ENCODE measurements at regions not wholly inside any gene's neighbourhood (a gene's known extent, or its start where the extent isn't known, plus 50 kb on each side); places are given as distances from the start of the nearest gene placed in this dataset.

DNA sequence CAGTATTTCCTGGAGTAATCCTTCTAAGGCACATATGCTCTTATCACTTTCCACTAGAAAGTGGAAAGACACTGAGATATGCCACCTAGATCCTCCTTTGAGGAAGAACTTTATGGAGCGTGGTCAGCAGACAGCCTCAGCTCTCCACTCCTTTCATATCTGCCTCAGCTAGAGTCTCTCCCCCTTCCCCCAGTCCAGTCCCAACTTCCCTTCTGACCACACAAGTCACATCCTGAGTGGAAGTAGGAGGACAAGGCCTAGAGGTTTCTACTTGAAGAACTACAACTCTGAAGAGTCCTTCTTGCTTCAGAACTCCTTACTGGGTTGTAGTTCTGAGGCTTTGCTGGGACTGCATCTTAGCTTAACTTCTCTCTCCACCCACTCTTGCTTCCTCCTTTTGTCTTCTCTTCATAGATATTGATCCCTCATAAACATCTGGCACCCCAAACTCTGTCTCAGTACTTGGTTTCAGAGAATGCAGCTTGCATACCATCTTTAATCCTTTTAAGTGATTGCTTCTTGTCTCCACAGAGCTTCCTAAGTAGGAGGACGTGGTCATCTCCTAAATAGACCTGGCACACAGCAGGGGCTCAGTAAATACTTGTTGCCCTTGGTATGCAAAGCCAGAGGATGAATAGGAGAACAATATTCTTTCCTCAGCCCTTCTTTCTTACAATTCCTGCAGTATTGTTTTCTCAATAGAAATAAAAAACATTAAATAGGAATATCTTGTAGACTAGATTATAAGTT is 109.6 kb downstream of the OXSM start:
- Histone ChIP-seq H3K4me3 (ENCODE audit: low read depth, low read length) (no peak overlapping the region), H2AFZ (ENCODE audit: insufficient read depth, low read length, poor library complexity) (no peak overlapping the region), H2BK120ac (ENCODE audit: insufficient read depth, low read length, poor library complexity) (no peak overlapping the region), H3K9me3 (ENCODE audit: insufficient read depth, low read depth, low read length) (no peaks in the 10 kb centered on the region), H3K36me3 (ENCODE audit: control insufficient read depth in 1 of 2, insufficient read depth in 2 of 2, low read length in 2 of 2) (no peaks in the 10 kb centered on the region), H4K91ac (ENCODE audit: low read depth, low read length) (no peak overlapping the region), H2AK5ac (ENCODE audit: low read length) (no peak overlapping the region), H3K4me1 (ENCODE audit: control insufficient read depth in 1 of 2, insufficient read depth in 2 of 2, low read length in 2 of 2) (no peaks in the 10 kb centered on the region), H3K9ac (ENCODE audit: low read length) (no peak overlapping the region), H3K79me2 (ENCODE audit: control insufficient read depth, insufficient read depth, low read length, poor library complexity) (no peaks in the 10 kb centered on the region), H2BK12ac (ENCODE audit: low read length) (no peak overlapping the region), H3K18ac (ENCODE audit: low read length) (no peak overlapping the region), H3K14ac (ENCODE audit: low read length) (no peak overlapping the region), H4K8ac (ENCODE audit: low read depth, low read length) (no peak overlapping the region), H3K23ac (ENCODE audit: low read length) (no peak overlapping the region), H2BK5ac (ENCODE audit: low read depth, low read length, poor library complexity) (no peak overlapping the region), H3K4ac (ENCODE audit: low read depth, low read length) (no peak overlapping the region), H3K27ac (ENCODE audit: low read depth, low read length) (no peak overlapping the region), H3K79me1 (ENCODE audit: low read length) (no peaks in the 10 kb centered on the region), H3K4me2 (ENCODE audit: low read length) (no peak overlapping the region), H4K12ac (ENCODE audit: low read depth, low read length) (no peak overlapping the region), H3K27me3 (ENCODE audit: insufficient read depth, low read length) (no peaks in the 10 kb centered on the region)
- WGBS (ENCODE audit: extremely low coverage, insufficient coverage, insufficient read length), result no CpG with 5 or more reads among the region's 2 CpGs
- no peak for DNase-seq

DNA sequence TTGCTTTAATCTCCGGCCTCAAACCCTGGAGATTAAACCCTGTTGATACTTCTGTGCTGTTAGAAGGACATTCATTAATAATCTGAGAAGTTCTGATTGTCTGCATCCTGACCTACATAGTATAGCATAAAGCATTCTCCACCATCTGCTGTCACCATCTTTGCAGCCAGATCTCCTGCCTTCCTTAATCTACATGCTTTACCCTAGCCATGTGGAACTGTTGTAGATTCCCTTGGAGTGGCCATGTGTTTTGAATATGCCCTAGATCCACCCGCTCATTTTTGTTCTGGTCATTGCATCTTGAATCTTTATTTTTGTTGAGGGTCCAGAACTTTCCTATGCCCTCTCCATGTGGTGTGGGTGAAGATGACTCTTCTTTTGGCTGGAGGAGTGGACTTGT is 110.3 kb downstream of the OXSM start:
- Histone ChIP-seq H3K27ac (ENCODE audit: low read depth, low read length) (no peak overlapping the region), H3K18ac (ENCODE audit: low read length) (no peak overlapping the region), H3K79me1 (ENCODE audit: low read length) (no peaks in the 10 kb centered on the region), H2BK5ac (ENCODE audit: low read depth, low read length, poor library complexity) (no peak overlapping the region), H3K27me3 (ENCODE audit: insufficient read depth, low read length) (no peaks in the 10 kb centered on the region), H3K23ac (ENCODE audit: low read length) (no peak overlapping the region), H3K14ac (ENCODE audit: low read length) (no peak overlapping the region), H4K91ac (ENCODE audit: low read depth, low read length) (no peak overlapping the region), H3K4ac (ENCODE audit: low read depth, low read length) (no peak overlapping the region), H3K9ac (ENCODE audit: low read length) (no peak overlapping the region), H3K4me3 (ENCODE audit: low read depth, low read length) (no peak overlapping the region), H2AFZ (ENCODE audit: insufficient read depth, low read length, poor library complexity) (no peak overlapping the region), H3K9me3 (ENCODE audit: insufficient read depth, low read depth, low read length) (no peaks in the 10 kb centered on the region), H3K4me2 (ENCODE audit: low read length) (no peak overlapping the region), H2BK120ac (ENCODE audit: insufficient read depth, low read length, poor library complexity) (no peak overlapping the region), H4K8ac (ENCODE audit: low read depth, low read length) (no peak overlapping the region), H3K4me1 (ENCODE audit: control insufficient read depth in 1 of 2, insufficient read depth in 2 of 2, low read length in 2 of 2) (no peaks in the 10 kb centered on the region), H4K12ac (ENCODE audit: low read depth, low read length) (no peak overlapping the region), H3K36me3 (ENCODE audit: control insufficient read depth in 1 of 2, insufficient read depth in 2 of 2, low read length in 2 of 2) (no peaks in the 10 kb centered on the region), H2AK5ac (ENCODE audit: low read length) (no peak overlapping the region), H3K79me2 (ENCODE audit: control insufficient read depth, insufficient read depth, low read length, poor library complexity) (no peaks in the 10 kb centered on the region), H2BK12ac (ENCODE audit: low read length) (no peak overlapping the region)
- no CpG with 5 or more reads among the region's 2 CpGs for WGBS (ENCODE audit: extremely low coverage, insufficient coverage, insufficient read length)
- no peak for DNase-seq

DNA sequence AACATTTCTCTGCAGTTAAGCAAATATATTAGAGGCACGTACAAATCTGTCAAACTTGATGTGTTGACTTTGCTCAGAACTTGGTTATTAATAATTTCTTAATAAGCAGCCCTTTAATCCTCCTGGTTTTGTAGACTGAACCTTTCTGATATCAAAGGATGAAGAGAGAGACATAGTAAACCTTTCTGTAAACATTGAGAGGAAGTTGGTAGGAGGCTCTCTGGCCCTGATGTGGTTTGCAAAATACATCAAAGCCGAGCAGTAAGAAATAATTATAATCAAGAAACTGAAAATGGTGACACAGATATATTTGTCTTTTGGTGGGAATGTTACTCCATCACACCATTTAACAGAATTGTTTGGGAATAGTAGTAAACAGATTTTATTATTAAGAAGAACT is 111.9 kb downstream of the OXSM start:
- H3K27ac ChIP-seq (ENCODE audit: low read depth, low read length), result no peak overlapping the region
- no peaks in the 10 kb centered on the region for H3K79me1 ChIP-seq (ENCODE audit: low read length)
- no peaks in the 10 kb centered on the region for H3K27me3 ChIP-seq (ENCODE audit: insufficient read depth, low read length)
- no peak overlapping the region for H3K18ac ChIP-seq (ENCODE audit: low read length)
- H3K9ac ChIP-seq (ENCODE audit: low read length), result no peak overlapping the region
- no peak overlapping the region for H2BK5ac ChIP-seq (ENCODE audit: low read depth, low read length, poor library complexity)
- no peak overlapping the region for H4K12ac ChIP-seq (ENCODE audit: low read depth, low read length)
- H3K4ac ChIP-seq (ENCODE audit: low read depth, low read length), result no peak overlapping the region
- no peaks in the 10 kb centered on the region for H3K4me1 ChIP-seq (ENCODE audit: control insufficient read depth in 1 of 2, insufficient read depth in 2 of 2, low read length in 2 of 2)
- no peak overlapping the region for H3K14ac ChIP-seq (ENCODE audit: low read length)
- no CpG with 5 or more reads among the region's 2 CpGs for WGBS (ENCODE audit: extremely low coverage, insufficient coverage, insufficient read length)
- no peak overlapping the region for H2AK5ac ChIP-seq (ENCODE audit: low read length)
- H4K91ac ChIP-seq (ENCODE audit: low read depth, low read length), result no peak overlapping the region
- H3K9me3 ChIP-seq (ENCODE audit: insufficient read depth, low read depth, low read length), result no peaks in the 10 kb centered on the region
- no peak overlapping the region for H2BK120ac ChIP-seq (ENCODE audit: insufficient read depth, low read length, poor library complexity)
- no peak overlapping the region for H3K23ac ChIP-seq (ENCODE audit: low read length)
- H2AFZ ChIP-seq (ENCODE audit: insufficient read depth, low read length, poor library complexity), result no peak overlapping the region
- no peak overlapping the region for H4K8ac ChIP-seq (ENCODE audit: low read depth, low read length)
- no peak overlapping the region for H3K4me3 ChIP-seq (ENCODE audit: low read depth, low read length)
- H3K36me3 ChIP-seq (ENCODE audit: control insufficient read depth in 1 of 2, insufficient read depth in 2 of 2, low read length in 2 of 2), result no peaks in the 10 kb centered on the region
- no peaks in the 10 kb centered on the region for H3K79me2 ChIP-seq (ENCODE audit: control insufficient read depth, insufficient read depth, low read length, poor library complexity)
- DNase-seq, result no peak
- H2BK12ac ChIP-seq (ENCODE audit: low read length), result no peak overlapping the region
- no peak overlapping the region for H3K4me2 ChIP-seq (ENCODE audit: low read length)

- Histone ChIP-seq H2BK5ac (ENCODE audit: low read depth, low read length, poor library complexity) (no peak overlapping the region), H3K9me3 (ENCODE audit: insufficient read depth, low read depth, low read length) (no peaks in the 10 kb centered on the region), H3K27ac (ENCODE audit: low read depth, low read length) (no peak overlapping the region), H3K27me3 (ENCODE audit: insufficient read depth, low read length) (no peaks in the 10 kb centered on the region), H4K8ac (ENCODE audit: low read depth, low read length) (no peak overlapping the region), H3K18ac (ENCODE audit: low read length) (no peak overlapping the region), H3K14ac (ENCODE audit: low read length) (no peak overlapping the region), H2AK5ac (ENCODE audit: low read length) (no peak overlapping the region), H2BK12ac (ENCODE audit: low read length) (no peak overlapping the region), H4K12ac (ENCODE audit: low read depth, low read length) (no peak overlapping the region), H2AFZ (ENCODE audit: insufficient read depth, low read length, poor library complexity) (no peak overlapping the region), H3K4me3 (ENCODE audit: low read depth, low read length) (no peak overlapping the region), H3K23ac (ENCODE audit: low read length) (no peak overlapping the region), H3K9ac (ENCODE audit: low read length) (no peak overlapping the region), H3K79me1 (ENCODE audit: low read length) (no peaks in the 10 kb centered on the region), H2BK120ac (ENCODE audit: insufficient read depth, low read length, poor library complexity) (no peak overlapping the region), H3K4ac (ENCODE audit: low read depth, low read length) (no peak overlapping the region), H3K4me2 (ENCODE audit: low read length) (no peak overlapping the region), H4K91ac (ENCODE audit: low read depth, low read length) (no peak overlapping the region), H3K4me1 (ENCODE audit: control insufficient read depth in 1 of 2, insufficient read depth in 2 of 2, low read length in 2 of 2) (no peaks in the 10 kb centered on the region), H3K36me3 (ENCODE audit: control insufficient read depth in 1 of 2, insufficient read depth in 2 of 2, low read length in 2 of 2) (no peaks in the 10 kb centered on the region), H3K79me2 (ENCODE audit: control insufficient read depth, insufficient read depth, low read length, poor library complexity) (no peaks in the 10 kb centered on the region)
- no peak for DNase-seq
- WGBS (ENCODE audit: extremely low coverage, insufficient coverage, insufficient read length), result no CpG with 5 or more reads among the region's 2 CpGs
Observed at GRCh38 chr3:25902586-25902985, 112.7 kb downstream of the OXSM start.
